DND-41 (cell line): ENCODE measurements at regions not wholly inside any gene's neighbourhood (a gene's known extent, or its start where the extent isn't known, plus 50 kb on each side); places are given as distances from the start of the nearest gene placed in this dataset.

Experiments used
- ATAC-seq: fragments of 200-7000 bp; cut with Tn5 transposase; 3 replicates; pipeline ENCODE4 v1.9.1; 2021; ENCODE audit warnings: low read depth; ENCODE audit not compliant: insufficient read depth
- DNase-seq: peaks from one replicate; pipeline ENCODE4 v3.0.0-alpha.2; 2020
- H2AFZ ChIP-seq: 2 replicates; pipeline ENCODE4 v1.6.0; 2012; ENCODE audit warnings: low read depth, low read length
- H3K27ac ChIP-seq: 2 replicates; pipeline ENCODE4 v1.5.1; 2012; ENCODE audit warnings: low read length, inconsistent platforms
- H3K27me3 ChIP-seq: fragments of 200-600 bp; sonication (generic); 2 replicates; pipeline ENCODE4 v1.6.0; 2012; ENCODE audit warnings: low read length, mild to moderate bottlenecking, inconsistent platforms; ENCODE audit not compliant: insufficient read depth, poor library complexity
- H3K36me3 ChIP-seq: 2 replicates; pipeline ENCODE4 v1.5.1; 2012; ENCODE audit warnings: low read length, inconsistent platforms; ENCODE audit not compliant: insufficient read depth
- H3K4me1 ChIP-seq: 2 replicates; pipeline ENCODE4 v1.5.1; 2012; ENCODE audit warnings: mild to moderate bottlenecking, low read length; ENCODE audit not compliant: insufficient read depth
- H3K4me2 ChIP-seq: 2 replicates; pipeline ENCODE4 v1.6.0; 2012; ENCODE audit warnings: mild to moderate bottlenecking, moderate library complexity, low read length, inconsistent platforms; ENCODE audit not compliant: insufficient read depth
- H3K4me3 ChIP-seq, 2 experiments: fragments of 200-600 bp in 1 of 2; shearing (Covaris generic) in 1 of 2; 2 replicates each; pipeline ENCODE4 v1.5.1; 2012 to 2016; ENCODE audit warnings: inconsistent platforms in 2 of 2, low read length in 2 of 2, mild to moderate bottlenecking in 2 of 2, low read depth in 1 of 2, moderate library complexity in 1 of 2
- H3K79me2 ChIP-seq: 2 replicates; pipeline ENCODE4 v1.6.0; 2012; ENCODE audit warnings: low read length, inconsistent platforms; ENCODE audit not compliant: insufficient read depth
- H3K9ac ChIP-seq: 2 replicates; pipeline ENCODE4 v1.6.0; 2012; ENCODE audit warnings: low read depth, mild to moderate bottlenecking, inconsistent platforms, low read length, moderate library complexity
- H3K9me3 ChIP-seq: 2 replicates; pipeline ENCODE4 v1.5.1; 2012; ENCODE audit warnings: low read length, moderate library complexity, mild to moderate bottlenecking, inconsistent platforms; ENCODE audit not compliant: insufficient read depth, severe bottlenecking
- H4K20me1 ChIP-seq: 2 replicates; pipeline ENCODE4 v1.6.0; 2012; ENCODE audit warnings: low read length; ENCODE audit not compliant: insufficient read depth
- EZH2 ChIP-seq: IDR thresholded peaks from 3 replicates; pipeline ENCODE4 v1.6.1; 2012; ENCODE audit warnings: borderline replicate concordance, low read depth, mild to moderate bottlenecking, moderate library complexity, low read length, inconsistent platforms; ENCODE audit not compliant: severe bottlenecking
- TF ChIP-seq, protein P1 (sequence below): IDR thresholded peaks from 2 replicates; pipeline ENCODE4 v1.5.1; 2012; ENCODE audit warnings: borderline replicate concordance, low read length, moderate library complexity, mild to moderate bottlenecking; ENCODE audit not compliant: poor library complexity, severe bottlenecking; ENCODE audit errors: extremely low read depth

DNA sequence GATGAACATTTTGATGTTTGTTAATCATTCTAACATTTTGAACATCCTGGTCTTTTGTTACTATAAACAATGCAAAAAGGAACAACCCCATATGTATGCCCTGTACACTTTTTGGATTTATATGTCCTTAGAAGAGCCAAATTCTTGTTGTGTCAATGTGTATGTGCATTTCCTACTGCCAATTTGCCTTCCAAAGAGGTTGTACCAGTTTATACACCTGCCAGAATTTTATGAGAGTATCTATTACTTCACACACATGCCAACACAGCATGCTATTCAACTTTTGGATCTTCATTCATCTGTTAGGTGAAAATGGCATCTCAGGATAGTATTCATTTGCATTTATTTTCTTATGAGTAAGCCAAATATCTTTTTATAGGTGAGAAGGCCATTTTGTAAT, 162.0 kb upstream of the SEMA6A start:
- no peak overlapping the region for H2AFZ ChIP-seq
- DNase-seq (no peak), ATAC-seq (no peak)
- H3K27ac ChIP-seq = no peak overlapping the region
- no peaks in the 10 kb centered on the region for H4K20me1 ChIP-seq
- H3K4me2 ChIP-seq = no peak overlapping the region
- H3K4me3 ChIP-seq = no peak overlapping the region
- no peak overlapping the region for H3K9ac ChIP-seq
- no peaks in the 10 kb centered on the region for H3K27me3 ChIP-seq
- H3K4me1 ChIP-seq = no peaks in the 10 kb centered on the region
- no peaks in the 10 kb centered on the region for H3K9me3 ChIP-seq
- TF ChIP-seq, protein P1, sequence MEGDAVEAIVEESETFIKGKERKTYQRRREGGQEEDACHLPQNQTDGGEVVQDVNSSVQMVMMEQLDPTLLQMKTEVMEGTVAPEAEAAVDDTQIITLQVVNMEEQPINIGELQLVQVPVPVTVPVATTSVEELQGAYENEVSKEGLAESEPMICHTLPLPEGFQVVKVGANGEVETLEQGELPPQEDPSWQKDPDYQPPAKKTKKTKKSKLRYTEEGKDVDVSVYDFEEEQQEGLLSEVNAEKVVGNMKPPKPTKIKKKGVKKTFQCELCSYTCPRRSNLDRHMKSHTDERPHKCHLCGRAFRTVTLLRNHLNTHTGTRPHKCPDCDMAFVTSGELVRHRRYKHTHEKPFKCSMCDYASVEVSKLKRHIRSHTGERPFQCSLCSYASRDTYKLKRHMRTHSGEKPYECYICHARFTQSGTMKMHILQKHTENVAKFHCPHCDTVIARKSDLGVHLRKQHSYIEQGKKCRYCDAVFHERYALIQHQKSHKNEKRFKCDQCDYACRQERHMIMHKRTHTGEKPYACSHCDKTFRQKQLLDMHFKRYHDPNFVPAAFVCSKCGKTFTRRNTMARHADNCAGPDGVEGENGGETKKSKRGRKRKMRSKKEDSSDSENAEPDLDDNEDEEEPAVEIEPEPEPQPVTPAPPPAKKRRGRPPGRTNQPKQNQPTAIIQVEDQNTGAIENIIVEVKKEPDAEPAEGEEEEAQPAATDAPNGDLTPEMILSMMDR = no peak
- no peaks in the 10 kb centered on the region for H3K36me3 ChIP-seq
- H3K79me2 ChIP-seq = no peaks in the 10 kb centered on the region

DNA sequence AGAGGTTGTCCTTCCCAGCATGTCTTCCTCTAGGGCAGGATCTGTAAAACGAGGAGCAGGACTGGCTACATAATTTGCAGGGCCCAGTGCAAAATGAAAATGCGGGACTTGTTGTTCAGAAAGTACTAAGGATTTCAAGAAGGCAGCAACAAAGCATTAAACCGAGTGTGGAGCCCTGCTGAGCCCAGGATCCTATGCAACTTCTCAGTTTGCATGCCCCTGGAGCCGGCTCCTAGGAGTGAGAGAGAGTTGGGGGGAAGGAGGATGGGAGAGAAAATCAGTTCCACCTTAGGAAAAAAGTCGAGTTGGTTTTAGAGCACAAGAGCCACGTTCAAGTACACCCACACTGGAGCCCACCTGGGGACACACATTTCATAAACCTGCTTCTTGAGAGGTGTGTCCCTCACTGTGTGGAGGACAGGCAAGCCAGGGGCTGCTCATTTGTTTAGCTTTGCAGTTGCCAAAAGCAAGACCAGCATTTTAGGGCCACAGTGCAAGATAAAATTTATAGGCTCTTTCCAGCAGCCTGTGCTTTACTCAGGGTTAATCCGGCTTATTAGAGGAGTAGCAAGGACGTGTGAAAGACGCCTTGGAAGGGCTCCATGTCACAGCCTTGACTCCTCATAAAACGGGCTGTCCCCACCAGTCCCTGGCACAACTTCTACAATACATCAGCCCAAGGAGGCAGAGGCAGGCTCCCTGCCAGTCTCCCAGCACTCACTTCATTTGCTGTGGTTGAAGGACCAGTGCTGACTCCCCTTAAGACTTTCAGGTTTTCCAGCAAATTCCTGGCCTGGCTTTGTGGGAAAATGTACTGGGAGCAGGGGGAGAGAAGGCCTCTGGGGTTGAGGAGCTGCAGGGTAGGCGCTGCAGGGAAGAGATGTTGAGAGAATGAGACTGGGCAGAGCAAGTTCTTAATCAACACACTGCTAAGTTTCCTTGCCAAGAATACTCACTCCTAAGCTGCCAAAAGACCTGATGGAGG, 159.7 kb upstream of the SEMA6A start:
- H3K4me2 ChIP-seq = no peak overlapping the region
- no peak overlapping the region for H3K27ac ChIP-seq
- no peaks in the 10 kb centered on the region for H3K27me3 ChIP-seq
- H3K4me3 ChIP-seq = no peak overlapping the region
- no peak for TF ChIP-seq EZH2
- TF ChIP-seq, protein P1 = no peak
- H3K79me2 ChIP-seq = no peaks in the 10 kb centered on the region
- H2AFZ ChIP-seq = no peak overlapping the region
- H3K36me3 ChIP-seq = no peaks in the 10 kb centered on the region
- no peaks in the 10 kb centered on the region for H3K9me3 ChIP-seq
- H3K9ac ChIP-seq = no peak overlapping the region
- no peaks in the 10 kb centered on the region for H3K4me1 ChIP-seq
- H4K20me1 ChIP-seq = no peaks in the 10 kb centered on the region
- ATAC-seq (no peak), DNase-seq (no peak)

DNA sequence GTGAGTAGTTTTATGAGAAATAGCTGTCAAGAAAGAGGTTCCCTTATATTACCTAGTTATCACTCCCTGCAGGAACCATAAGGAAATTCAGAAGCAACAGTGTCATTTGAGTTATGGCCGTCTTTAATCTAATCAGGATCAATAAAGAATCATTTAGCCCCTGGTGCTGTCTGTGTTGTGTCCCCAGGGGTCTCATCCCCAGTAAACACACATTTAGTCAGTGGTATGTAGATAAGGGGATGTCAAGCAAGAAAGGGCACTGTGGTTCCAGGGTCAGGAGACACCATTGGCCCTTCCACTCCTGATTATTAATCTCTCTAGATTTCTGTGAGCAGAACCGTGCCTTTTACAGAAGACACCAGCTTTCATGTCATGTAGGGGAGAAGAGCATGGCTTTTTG, 158.0 kb upstream of the SEMA6A start:
- H3K27me3 ChIP-seq = no peaks in the 10 kb centered on the region
- ATAC-seq = no peak

More for the DNA sequence above, 158.0 kb upstream of the SEMA6A start:
- H3K36me3 ChIP-seq = no peaks in the 10 kb centered on the region
- H4K20me1 ChIP-seq = no peaks in the 10 kb centered on the region
- no peak overlapping the region for H3K27ac ChIP-seq
- H3K9me3 ChIP-seq = no peaks in the 10 kb centered on the region
- no peak overlapping the region for H3K4me2 ChIP-seq
- H3K9ac ChIP-seq = no peak overlapping the region
- DNase-seq = no peak
- H3K79me2 ChIP-seq = no peaks in the 10 kb centered on the region
- TF ChIP-seq, protein P1 = no peak
- TF ChIP-seq EZH2 = no peak
- H2AFZ ChIP-seq = no peak overlapping the region
- no peaks in the 10 kb centered on the region for H3K4me1 ChIP-seq
- no peak overlapping the region for H3K4me3 ChIP-seq
